Ovary (tissue), 7 donors: ENCODE measurements at regions not wholly inside any gene's neighbourhood (a gene's known extent, or its start where the extent isn't known, plus 50 kb on each side); places are given as distances from the start of the nearest gene placed in this dataset.

ENCODE experiments used
- DNase-seq, 5 donors: peaks; one replicate each; pipeline ENCODE4 v3.0.0-alpha.2; 2019 to 2020
- H3K27ac ChIP-seq, 2 donors: fragments of 200-600 bp; one replicate each; pipeline versions ENCODE4 v1.5.1 to v1.8.0; 2019 to 2022
- H3K27me3 ChIP-seq: fragments of 200-600 bp; one replicate; pipeline ENCODE4 v1.8.0; 2022
- H3K36me3 ChIP-seq: fragments of 200-600 bp; sonication (generic); one replicate; pipeline ENCODE4 v1.5.1; 2019
- H3K4me1 ChIP-seq: one replicate; pipeline ENCODE4 v1.8.1; 2013; ENCODE audit warnings: mild to moderate bottlenecking, moderate library complexity; ENCODE audit not compliant: insufficient read depth
- H3K4me3 ChIP-seq: fragments of 200-600 bp; sonication (generic); one replicate; pipeline ENCODE4 v1.5.1; 2017
- H3K9me3 ChIP-seq, 2 donors: fragments of 200-600 bp in 1 of 2; sonication (generic) in 1 of 2; one replicate each; pipeline versions ENCODE4 v1.5.1 to v1.8.1; 2013 to 2019; ENCODE audit warnings: mild to moderate bottlenecking in 1 of 2, moderate library complexity in 1 of 2
- EP300 ChIP-seq: sonication (generic); formaldehyde crosslinking; IDR thresholded peaks from one replicate; pipeline ENCODE4 v1.6.1; 2017; ENCODE audit warnings: antibody characterized with exemption
- POLR2A ChIP-seq: fragments of 450-650 bp; IDR thresholded peaks from one replicate; pipeline ENCODE4 v1.6.1; 2017; ENCODE audit warnings: antibody characterized with exemption, mild to moderate bottlenecking, moderate library complexity
- WGBS, 3 donors: extraction: QIAGEN DNeasy Blood & Tissue Kit in 1 of 3; methylation state at CpG; one replicate each; pipeline versions ENCODE4 v1.1.5 to v1.1.7; 2013 to 2017; 5-methylcytosine and 5-hydroxymethylcytosine counted together
- intact Hi-C, 4 donors: fragments of 100-400 bp; cut with DNase I; formaldehyde crosslinking; loops; one replicate each; pipeline versions ENCODE4 v1.11.0 to v1.15.1; 2022 to 2023
- TF ChIP-seq, protein P1 (sequence below), 3 donors: fragments of 450-650 bp in 2 of 3; fragments of 200-600 bp in 1 of 3; IDR thresholded peaks; one replicate each; pipeline versions ENCODE4 v1.5.1 to v1.8.0; 2016 to 2022; ENCODE audit warnings: antibody characterized with exemption in 3 of 3, mild to moderate bottlenecking in 1 of 3
- donor health status: DM: no; HTN: no; CAD: no; lungs with moderate emphysema.
- donor health status: DM: no; HTN: no; CAD: no.
- donor health status: Bipolar disorder and iron deficiency.
- donor health status: DM: no; HTN: no; CAD: no.
- donor health status: DM: yes; HTN: yes; CAD: no.

DNA sequence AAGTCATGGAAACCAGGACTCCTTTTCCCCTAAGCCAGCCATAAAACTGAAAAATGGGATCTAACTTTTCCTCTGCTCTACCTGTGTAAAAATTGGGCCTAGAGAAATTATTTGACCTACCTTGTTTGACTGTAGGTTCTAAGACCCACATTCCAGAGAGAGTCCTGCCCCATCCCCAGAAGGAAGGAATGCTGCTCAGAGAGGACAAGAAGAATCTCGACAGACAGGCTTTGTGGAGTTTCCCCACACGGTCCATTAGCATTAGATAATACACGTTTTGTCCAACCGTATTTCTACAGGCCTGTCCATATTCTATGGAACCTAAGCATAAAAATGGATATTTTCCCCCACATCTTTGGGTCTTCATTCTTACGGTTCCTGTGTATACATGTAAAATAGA, 403.3 kb downstream of the METTL4 start:
- intact Hi-C loops: no loop called here
- H3K4me3 ChIP-seq: no peak overlapping the region
- H3K27ac ChIP-seq: no peak overlapping the region
- no peaks in the 10 kb centered on the region for H3K9me3 ChIP-seq
- no peak for TF ChIP-seq POLR2A
- TF ChIP-seq, protein P1, sequence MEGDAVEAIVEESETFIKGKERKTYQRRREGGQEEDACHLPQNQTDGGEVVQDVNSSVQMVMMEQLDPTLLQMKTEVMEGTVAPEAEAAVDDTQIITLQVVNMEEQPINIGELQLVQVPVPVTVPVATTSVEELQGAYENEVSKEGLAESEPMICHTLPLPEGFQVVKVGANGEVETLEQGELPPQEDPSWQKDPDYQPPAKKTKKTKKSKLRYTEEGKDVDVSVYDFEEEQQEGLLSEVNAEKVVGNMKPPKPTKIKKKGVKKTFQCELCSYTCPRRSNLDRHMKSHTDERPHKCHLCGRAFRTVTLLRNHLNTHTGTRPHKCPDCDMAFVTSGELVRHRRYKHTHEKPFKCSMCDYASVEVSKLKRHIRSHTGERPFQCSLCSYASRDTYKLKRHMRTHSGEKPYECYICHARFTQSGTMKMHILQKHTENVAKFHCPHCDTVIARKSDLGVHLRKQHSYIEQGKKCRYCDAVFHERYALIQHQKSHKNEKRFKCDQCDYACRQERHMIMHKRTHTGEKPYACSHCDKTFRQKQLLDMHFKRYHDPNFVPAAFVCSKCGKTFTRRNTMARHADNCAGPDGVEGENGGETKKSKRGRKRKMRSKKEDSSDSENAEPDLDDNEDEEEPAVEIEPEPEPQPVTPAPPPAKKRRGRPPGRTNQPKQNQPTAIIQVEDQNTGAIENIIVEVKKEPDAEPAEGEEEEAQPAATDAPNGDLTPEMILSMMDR (IDR thresholded peaks at IDR 0.05): no peak
- H3K27me3 ChIP-seq: no peaks in the 10 kb centered on the region
- 73 to 80% (median 75%) methylated on average over 5 of the region's 5 CpGs for WGBS, 3 donors
- no peaks in the 10 kb centered on the region for H3K4me1 ChIP-seq
- no peak for DNase-seq
- no peaks in the 10 kb centered on the region for H3K36me3 ChIP-seq

DNA sequence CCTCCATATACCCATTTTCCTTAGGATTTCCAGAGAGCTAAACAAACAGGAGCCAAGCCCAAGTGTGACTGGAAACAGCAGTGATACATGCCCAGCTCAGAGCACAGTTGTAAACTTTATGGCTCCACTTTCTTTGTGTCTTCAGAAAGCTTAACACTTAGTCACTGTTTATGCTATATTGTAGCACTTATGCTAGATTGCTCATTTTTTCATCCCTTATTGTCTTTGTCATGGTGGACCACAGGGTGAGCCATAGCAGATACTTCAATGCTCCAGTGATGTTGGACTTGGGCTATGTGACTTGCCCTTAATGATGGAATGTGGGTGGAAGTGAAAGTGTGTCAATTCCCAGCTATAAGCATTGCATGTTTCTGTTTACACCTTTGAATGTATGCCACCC, 401.6 kb downstream of the METTL4 start:
- no peak overlapping the region for H3K4me3 ChIP-seq
- no peaks in the 10 kb centered on the region for H3K36me3 ChIP-seq
- intact Hi-C loops: no loop called here
- TF ChIP-seq, protein P1 (IDR thresholded peaks at IDR 0.05): no peak
- no peak for TF ChIP-seq EP300
- TF ChIP-seq POLR2A: no peak
- no peaks in the 10 kb centered on the region for H3K27me3 ChIP-seq
- DNase-seq: no peak
- H3K9me3 ChIP-seq: no peaks in the 10 kb centered on the region
- no peaks in the 10 kb centered on the region for H3K4me1 ChIP-seq
- no peak overlapping the region for H3K27ac ChIP-seq

DNA sequence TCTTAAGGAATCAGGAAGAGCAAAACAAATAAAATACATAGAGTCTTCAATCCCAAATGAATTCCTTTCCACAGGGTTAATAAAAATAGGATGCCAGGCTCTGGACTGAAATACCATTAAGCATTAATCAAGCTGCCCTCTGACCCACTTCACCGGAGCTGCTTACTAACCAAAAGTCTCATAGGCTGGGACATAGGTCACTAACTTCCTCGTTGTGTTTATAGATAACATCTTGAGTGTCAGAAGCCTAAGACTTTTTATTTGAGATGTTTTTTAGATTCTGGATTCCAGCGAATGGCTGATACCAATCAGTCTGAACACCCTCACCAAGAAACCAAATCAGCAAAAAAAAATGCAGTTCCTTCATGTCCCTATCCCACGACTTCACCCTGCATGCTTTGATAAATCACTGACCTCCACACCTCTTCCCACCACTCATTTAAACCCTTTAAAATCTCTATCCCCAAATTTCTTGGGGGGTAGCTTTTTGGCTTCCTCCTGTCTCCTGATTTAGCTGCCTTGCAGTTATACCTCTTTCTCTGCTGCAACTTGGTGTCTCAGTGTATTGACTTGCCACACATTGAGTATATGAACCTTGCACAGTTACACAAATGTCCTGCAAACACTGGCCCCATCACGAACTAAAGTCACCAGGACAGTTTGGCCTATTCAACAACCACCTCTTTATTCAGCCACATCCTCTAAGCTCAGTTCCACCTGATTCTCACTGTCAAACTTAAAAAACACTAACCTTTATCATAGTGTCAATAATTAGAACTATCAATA, 399.3 kb downstream of the METTL4 start:
- Histone ChIP-seq H3K36me3 (no peaks in the 10 kb centered on the region), H3K4me1 (no peaks in the 10 kb centered on the region), H3K27me3 (no peaks in the 10 kb centered on the region), H3K4me3 (no peak overlapping the region), H3K27ac (no peak overlapping the region), H3K9me3 (no peaks in the 10 kb centered on the region)
- no peak for DNase-seq
- TF ChIP-seq EP300 (no peak), POLR2A (no peak)
- TF ChIP-seq, protein P1 (IDR thresholded peaks at IDR 0.05): no peak
- WGBS, 3 donors: 32 to 40% (median 38%) methylated on average over 5 of the region's 5 CpGs
- intact Hi-C loops: no loop called here

DNA sequence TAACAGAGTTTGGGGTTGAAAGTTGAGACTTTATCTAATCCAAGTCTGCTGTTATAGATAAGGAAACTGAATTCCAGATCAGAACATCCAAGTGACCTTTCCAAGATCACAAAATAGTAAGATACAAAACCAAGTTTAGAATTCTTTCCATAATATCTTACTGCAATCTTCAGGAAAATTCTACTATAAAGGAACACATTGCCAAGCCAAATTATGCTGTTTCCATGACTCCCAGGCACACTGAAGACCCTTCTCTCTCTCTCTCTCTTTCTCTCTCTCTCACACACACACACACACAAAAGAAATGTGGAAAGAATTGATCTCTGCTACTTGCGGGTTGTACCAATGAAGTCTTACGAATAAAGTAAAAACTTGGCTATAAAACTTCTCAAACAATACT, 398.4 kb downstream of the METTL4 start:
- no peaks in the 10 kb centered on the region for H3K9me3 ChIP-seq
- TF ChIP-seq, protein P1 (IDR thresholded peaks at IDR 0.05): no peak
- TF ChIP-seq EP300 (no peak), POLR2A (no peak)
- H3K4me3 ChIP-seq: no peak overlapping the region
- H3K4me1 ChIP-seq: no peaks in the 10 kb centered on the region
- no peak overlapping the region for H3K27ac ChIP-seq
- WGBS, 3 donors: 49 to 78% (median 67%) methylated on average over 2 of the region's 2 CpGs
- H3K36me3 ChIP-seq: no peaks in the 10 kb centered on the region
- intact Hi-C loops: no loop called here
- no peaks in the 10 kb centered on the region for H3K27me3 ChIP-seq
- DNase-seq: no peak
